Amniotic stem cell (primary cell): ENCODE measurements at regions not wholly inside any gene's neighbourhood (a gene's known extent, or its start where the extent isn't known, plus 50 kb on each side); places are given as distances from the start of the nearest gene placed in this dataset.
"Not testable (repeated sequence)": the region's sequence is repeated elsewhere in the genome, so short reads cannot be mapped to it uniquely, and the experiment has no call there.

Source experiments
- DNase-seq: peaks from one replicate; lab custom pipeline; 2025; lab: John Stamatoyannopoulos, UW

DNA sequence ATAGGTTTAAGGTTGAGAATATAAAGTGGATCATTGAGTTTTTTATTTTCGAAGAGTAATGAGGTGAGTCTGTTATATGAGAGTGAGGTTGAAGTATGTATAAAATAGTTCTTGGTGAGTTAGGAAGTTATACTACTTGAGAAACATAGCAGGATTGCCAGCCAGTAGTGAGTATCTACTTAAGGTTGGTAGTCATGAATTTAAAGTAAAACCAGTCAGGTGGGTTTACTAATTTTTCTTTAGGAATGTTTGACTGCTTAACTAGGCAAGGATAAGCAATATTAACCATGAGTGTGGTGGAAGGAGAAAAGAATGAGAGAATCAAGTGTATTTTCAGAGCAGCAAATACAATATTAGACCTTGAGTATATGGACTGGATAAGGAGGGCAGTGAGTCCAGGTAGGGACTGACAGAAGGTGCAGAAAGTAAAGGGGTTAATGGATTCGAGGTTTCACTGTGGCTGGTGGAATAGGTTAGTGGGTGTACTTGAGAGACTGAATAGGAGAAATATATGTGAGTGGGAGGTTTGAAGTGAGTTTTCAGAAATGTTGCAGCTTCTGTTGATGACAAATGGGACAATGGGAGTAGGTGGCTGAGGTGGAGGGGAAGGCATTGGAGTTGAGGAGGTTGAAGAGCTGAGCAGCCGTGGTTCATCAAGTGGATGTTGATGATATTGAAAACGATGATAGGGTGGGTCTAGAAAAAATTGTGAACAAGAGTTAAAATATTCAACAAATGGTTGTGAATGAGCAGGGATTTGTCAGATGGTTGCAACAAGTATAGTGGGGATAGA is 232.5 kb upstream of the ASCC3 start:
- no peak for DNase-seq

DNA sequence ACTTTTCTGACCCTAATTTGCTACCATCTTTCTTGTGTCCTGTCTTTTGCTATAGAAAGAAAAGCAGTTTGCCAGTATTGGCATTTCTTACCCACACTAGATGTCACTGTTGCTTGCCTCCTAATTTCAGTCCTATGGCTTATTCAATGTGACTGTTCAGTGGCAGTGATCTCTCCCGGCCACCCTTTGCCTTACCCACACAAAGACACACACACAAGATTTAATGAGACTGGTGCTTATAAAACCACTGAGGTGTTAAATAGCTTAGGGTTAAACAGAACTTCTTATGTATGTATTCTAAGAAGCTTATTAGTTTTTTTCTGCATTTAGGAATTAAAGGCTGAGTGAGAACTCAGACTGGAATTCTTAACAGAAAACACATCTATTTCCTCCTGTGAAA is 233.6 kb upstream of the ASCC3 start:
- peak; percentile 42 for DNase-seq

DNA sequence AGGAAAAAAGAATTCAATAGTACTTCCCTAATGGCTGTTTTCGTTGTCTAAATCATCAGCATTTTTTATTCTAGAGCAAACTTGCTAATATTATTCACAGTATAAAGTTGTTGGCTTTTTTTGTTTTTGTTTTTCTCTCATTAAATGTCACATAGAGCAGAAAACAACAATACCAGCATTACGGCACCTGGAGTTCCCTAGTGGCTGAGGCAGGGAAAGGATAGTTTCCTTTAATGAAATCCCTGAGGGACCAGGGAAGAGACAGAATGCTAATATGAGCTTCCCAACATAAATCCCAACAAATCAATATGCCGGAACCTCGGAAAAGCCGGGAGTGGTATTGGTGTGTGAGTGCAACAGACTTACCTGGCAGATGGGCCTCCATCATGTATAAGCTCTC is 235.2 kb upstream of the ASCC3 start:
- DNase-seq = no peak

- no peak for DNase-seq
These were observed 236.4 kb upstream of the ASCC3 start for GRCh38 chr6:101117393-101118135.

GRCh38 chr6:101118136-101118396 is 236.9 kb upstream of the ASCC3 start:
- DNase-seq = no peak

DNA sequence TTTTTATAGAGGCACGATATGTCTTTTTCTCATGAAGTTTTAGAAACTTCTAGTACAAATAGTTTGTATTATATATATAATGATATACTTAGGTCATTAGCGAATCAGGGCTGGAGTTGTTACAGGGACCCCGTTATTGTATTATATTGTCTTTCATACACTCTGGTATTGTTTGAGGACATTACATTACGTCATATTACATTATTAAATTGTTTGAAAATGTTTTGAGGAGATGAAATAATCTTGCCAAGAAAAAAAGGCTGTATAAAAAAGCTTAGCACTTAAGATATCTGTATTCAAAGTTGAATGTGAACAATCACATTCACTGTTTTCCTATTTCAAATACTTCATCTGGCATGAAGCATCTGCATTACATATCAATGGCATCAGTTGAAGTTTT is 239.6 kb upstream of the ASCC3 start:
- no peak for DNase-seq

DNA sequence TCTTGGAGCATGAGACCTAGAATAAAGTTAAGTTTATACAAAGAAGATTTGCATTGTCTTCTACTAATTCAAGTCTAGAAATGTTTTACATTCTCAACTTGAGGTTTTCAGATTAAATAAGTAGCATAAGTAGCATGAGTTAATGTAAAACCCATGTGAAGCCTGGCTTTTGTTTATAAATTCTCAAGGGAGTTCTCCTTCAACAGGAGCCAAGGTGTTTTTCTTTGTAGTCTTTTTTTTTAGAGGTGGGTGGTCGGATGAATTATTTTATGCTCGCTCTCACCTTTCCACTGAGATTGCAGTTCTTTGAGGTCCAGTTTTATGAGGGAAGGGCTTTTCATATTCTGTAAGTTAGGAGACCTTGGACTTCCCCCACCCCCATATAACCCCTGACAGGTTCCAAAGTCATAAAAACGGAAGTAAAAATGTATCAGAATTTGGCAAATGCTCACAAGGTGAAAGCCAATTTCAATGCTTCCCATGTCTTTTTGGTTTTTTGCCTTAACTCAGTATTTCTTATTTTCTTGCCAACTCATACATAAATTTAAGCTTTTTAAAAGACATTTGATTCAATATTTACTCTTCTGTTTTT is 244.3 kb upstream of the ASCC3 start:
- DNase-seq = no peak

GRCh38 chr6:101126501-101126900 is 245.4 kb upstream of the ASCC3 start:
- DNase-seq = no peak

DNA sequence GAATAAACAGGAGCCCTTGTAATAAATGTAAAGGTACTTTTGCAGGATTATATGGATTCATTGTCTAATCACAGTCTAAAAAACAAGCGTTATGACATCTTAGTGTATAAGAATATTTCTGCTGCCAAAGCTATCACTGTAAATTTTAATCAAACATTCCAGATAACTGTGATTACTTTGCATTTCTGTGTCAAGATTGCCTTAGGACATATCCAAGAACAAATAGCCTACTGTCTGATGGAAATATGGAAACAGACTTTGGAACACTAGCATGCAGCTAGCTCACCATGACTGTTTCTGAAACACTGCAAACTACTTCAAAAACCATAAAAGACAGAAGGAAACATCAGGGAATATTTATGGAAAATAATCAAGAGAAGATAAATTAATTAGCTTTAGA is 248.7 kb upstream of the ASCC3 start:
- DNase-seq = no peak

GRCh38 chr6:101146389-101146788 is 247.1 kb upstream of the GRIK2 start:
- no peak for DNase-seq

GRCh38 chr6:101150226-101150625 is 243.3 kb upstream of the GRIK2 start:
- no peak for DNase-seq

DNA sequence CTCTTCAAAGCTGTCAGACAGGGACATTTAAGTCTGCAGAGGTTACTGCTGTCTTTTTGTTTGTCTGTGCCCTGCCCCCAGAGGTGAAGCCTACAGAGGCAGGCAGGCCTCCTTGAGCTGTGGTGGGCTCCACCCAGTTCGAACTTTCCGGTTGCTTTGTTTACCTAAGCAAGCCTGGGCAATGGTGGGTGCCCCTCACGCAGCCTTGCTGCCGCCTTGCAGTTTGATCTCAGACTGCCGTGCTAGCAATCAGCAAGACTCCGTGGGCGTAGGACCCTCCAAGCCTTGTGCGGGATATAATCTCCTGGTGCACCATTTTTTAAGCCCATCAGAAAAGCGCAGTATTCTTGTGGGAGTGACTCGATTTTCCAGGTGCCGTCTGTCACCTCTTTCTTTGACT is 235.9 kb upstream of the GRIK2 start:
- not testable (repeated sequence) for DNase-seq

GRCh38 chr6:101163611-101164010 is 229.9 kb upstream of the GRIK2 start:
- DNase-seq = no peak

DNA sequence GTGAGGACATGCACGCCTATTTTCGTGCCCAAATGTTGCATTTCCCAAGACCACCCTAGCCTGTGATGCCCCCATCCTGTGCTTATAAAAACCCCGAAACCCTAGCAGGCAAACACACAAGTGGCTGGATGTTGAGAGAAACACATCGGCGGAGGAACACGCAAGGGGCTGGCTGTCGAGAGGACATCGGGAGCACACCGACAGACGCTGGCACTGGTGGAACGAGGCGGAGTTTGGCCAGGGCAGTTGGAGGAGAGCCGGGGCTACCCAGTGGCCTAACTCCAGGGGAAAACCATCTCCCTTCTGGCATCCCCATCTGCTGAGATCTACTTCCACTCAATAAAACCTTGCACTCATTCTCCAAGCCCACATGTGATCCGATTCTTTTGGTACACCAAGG is 225.9 kb upstream of the GRIK2 start:
- DNase-seq = no peak

GRCh38 chr6:101171049-101171448 is 222.5 kb upstream of the GRIK2 start:
- not testable (repeated sequence) for DNase-seq

- DNase-seq = no peak
These were observed 214.8 kb upstream of the GRIK2 start for GRCh38 chr6:101178748-101179147.

- no peak for DNase-seq
These were observed 212.5 kb upstream of the GRIK2 start for GRCh38 chr6:101181006-101181405.

- not testable (repeated sequence) for DNase-seq
These were observed 205.2 kb upstream of the GRIK2 start for GRCh38 chr6:101188285-101188798.

DNA sequence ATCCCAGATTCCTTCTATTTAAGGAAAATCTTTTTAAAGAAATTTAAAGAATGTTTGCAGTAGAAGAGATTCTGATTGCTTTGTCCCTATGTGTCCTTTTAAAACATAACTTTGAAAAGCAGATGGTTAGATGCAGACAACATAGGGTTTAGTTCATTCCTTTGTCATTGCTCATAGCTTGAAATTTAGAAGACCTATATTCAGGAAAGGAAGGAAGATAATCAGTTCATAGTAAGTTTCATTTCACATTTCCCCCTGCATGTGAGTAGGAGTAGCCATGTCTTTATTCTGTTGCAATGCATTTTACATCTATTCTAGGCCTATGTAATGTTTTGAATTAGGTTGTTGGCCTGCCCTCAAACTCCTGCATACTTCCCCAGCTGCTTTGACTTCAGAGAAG is 197.9 kb upstream of the GRIK2 start:
- peak; percentile 54 for DNase-seq

DNA sequence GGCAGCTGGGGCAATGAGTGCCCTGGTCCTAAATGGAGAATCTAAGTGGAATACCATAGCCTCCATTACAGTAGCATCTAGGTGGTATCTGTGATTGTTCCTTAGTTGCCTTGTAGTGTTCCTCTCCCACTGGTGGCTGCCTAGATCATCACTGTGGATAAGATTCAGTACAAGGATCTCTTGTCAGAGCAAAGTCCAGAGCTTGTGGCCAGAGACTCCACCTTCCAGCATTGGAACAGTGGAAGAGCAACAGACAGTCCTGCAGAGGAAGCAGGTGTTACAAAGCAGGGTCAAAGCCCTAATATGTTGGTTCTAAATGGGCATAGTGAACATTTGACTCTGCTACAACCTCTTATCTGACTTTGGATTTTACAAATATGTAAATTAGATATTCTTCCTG is 194.1 kb upstream of the GRIK2 start:
- no peak for DNase-seq

GRCh38 chr6:101202867-101203374 is 190.6 kb upstream of the GRIK2 start:
- no peak for DNase-seq

GRCh38 chr6:101203664-101204063 is 189.8 kb upstream of the GRIK2 start:
- DNase-seq = no peak

DNA sequence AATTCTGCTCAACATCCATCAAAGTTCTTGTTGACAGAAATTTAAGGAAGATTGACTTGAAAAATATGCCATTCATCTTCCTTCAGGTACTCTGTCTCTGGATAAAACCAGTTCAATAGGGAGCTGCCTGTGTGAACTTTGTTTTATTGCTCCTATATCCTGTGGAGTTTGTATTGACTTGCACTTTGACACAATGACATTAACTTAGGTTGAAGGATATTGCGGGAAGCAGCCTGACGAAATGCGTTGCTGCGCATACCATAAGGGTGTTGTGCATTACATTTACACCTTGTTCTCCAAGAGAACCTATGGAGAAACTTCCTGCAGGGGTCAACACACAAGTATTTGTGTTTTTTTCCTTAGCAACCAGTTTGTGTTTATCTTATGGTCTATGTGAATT is 185.4 kb upstream of the GRIK2 start:
- no peak for DNase-seq
